Endothelial cell of umbilical vein (primary cell): ENCODE measurements at regions not wholly inside any gene's neighbourhood (a gene's known extent, or its start where the extent isn't known, plus 50 kb on each side); places are given as distances from the start of the nearest gene placed in this dataset.

ENCODE experiments used
- BruUV-seq: library from RNA; stranded (reverse); fragments of 400-500 nt; replicated peaks from 2 replicates; lab custom pipeline; 2021; lab: Mats Ljungman, UMichigan
- CTCF ChIA-PET: fragments of 300-600, 350-600 bp; sonication (Branson Sonifier 250); formaldehyde crosslinking; loops from one replicate; lab custom pipeline; 2021; ENCODE audit warnings: antibody characterized with exemption, inconsistent platforms; lab: Charles Lee
- POLR2A ChIA-PET: fragments of 300-600, 350-600 bp; sonication (Branson Sonifier 250); formaldehyde crosslinking; loops from one replicate; lab custom pipeline; 2021; ENCODE audit warnings: antibody characterized with exemption, inconsistent platforms; lab: Charles Lee
- DNase-seq: peaks from one replicate; pipeline ENCODE4 v3.0.0-alpha.2; 2011; ENCODE audit warnings: low read depth, low spot score
- FAIRE-seq: peaks from 2 replicates; lab custom pipeline; 2011; peaks lifted over from hg19 to GRCh38; lab: Jason Lieb, UNC
- H2AFZ ChIP-seq: 2 replicates; pipeline ENCODE4 v1.6.0; 2012; ENCODE audit warnings: low read depth, low read length, control low read depth, inconsistent platforms
- H3K27ac ChIP-seq: 2 replicates; pipeline ENCODE4 v1.5.1; 2011; ENCODE audit warnings: low read depth, mild to moderate bottlenecking, control low read depth, low read length, moderate library complexity; ENCODE audit not compliant: insufficient read depth
- H3K27me3 ChIP-seq, 2 experiments: 2 replicates each; pipeline versions ENCODE4 v1.6.0 to v1.6.1; 2011; ENCODE audit warnings: low read length in 2 of 2, mixed read lengths in 1 of 2; ENCODE audit not compliant: control insufficient read depth in 2 of 2, insufficient read depth in 2 of 2
- H3K36me3 ChIP-seq, 2 experiments: 2 replicates in 1 of 2; 3 replicates in 1 of 2; pipeline ENCODE4 v1.5.1; 2011; ENCODE audit warnings: low read length in 2 of 2, mild to moderate bottlenecking in 1 of 2, moderate library complexity in 1 of 2; ENCODE audit not compliant: control insufficient read depth in 2 of 2, insufficient read depth in 2 of 2; ENCODE audit errors: extremely low read depth in 1 of 2
- H3K4me1 ChIP-seq: 3 replicates; pipeline ENCODE4 v1.5.1; 2011; ENCODE audit warnings: mild to moderate bottlenecking, low read length; ENCODE audit not compliant: control insufficient read depth, insufficient read depth; ENCODE audit errors: extremely low read depth
- H3K4me2 ChIP-seq: 2 replicates; pipeline ENCODE4 v1.6.1; 2011; ENCODE audit warnings: low read length, control low read depth, mixed read lengths; ENCODE audit not compliant: insufficient read depth
- H3K4me3 ChIP-seq, 3 experiments: fragments of 200-600 bp in 1 of 3; sonication (generic), shearing (Covaris generic) in 1 of 3; replicated peaks in 1 of 3; 2 replicates each; pipeline ENCODE4 v1.5.1; 2011 to 2016; ENCODE audit warnings: control low read depth in 3 of 3, low read length in 3 of 3, mild to moderate bottlenecking in 2 of 3, inconsistent platforms in 1 of 3, low read depth in 1 of 3, moderate library complexity in 1 of 3; ENCODE audit not compliant: insufficient read depth in 1 of 3
- H3K79me2 ChIP-seq: 2 replicates; pipeline ENCODE4 v1.6.0; 2012; ENCODE audit warnings: low read length, inconsistent platforms; ENCODE audit not compliant: control insufficient read depth, insufficient read depth
- H3K9ac ChIP-seq: replicated peaks from 2 replicates; pipeline ENCODE3; 2011; ENCODE audit warnings: low read length, control low read depth; ENCODE audit not compliant: insufficient read depth; ENCODE audit errors: extremely low read depth
- H3K9me1 ChIP-seq: replicated peaks from 3 replicates; pipeline ENCODE4 v1.6.0; 2011; ENCODE audit warnings: mild to moderate bottlenecking, low read length; ENCODE audit not compliant: control insufficient read depth, insufficient read depth; ENCODE audit errors: extremely low read depth
- H3K9me3 ChIP-seq: replicated peaks from 2 replicates; pipeline ENCODE4 v1.5.1; 2012; ENCODE audit warnings: low read length, inconsistent platforms; ENCODE audit not compliant: control insufficient read depth, insufficient read depth
- H4K20me1 ChIP-seq: replicated peaks from 2 replicates; pipeline ENCODE3; 2011; ENCODE audit warnings: mild to moderate bottlenecking, low read length; ENCODE audit not compliant: control insufficient read depth, insufficient read depth; ENCODE audit errors: extremely low read depth
- EZH2 ChIP-seq: IDR thresholded peaks from 2 replicates; pipeline ENCODE4 v1.6.1; 2012; ENCODE audit warnings: borderline replicate concordance, low read depth, mild to moderate bottlenecking, moderate library complexity, low read length, inconsistent platforms; ENCODE audit not compliant: severe bottlenecking
- FOS ChIP-seq: IDR thresholded peaks from 2 replicates; pipeline ENCODE4 v1.6.1; 2011; ENCODE audit warnings: mild to moderate bottlenecking, low read length, moderate library complexity, borderline replicate concordance; ENCODE audit not compliant: insufficient read depth
- GATA2 ChIP-seq: IDR thresholded peaks from 2 replicates; pipeline ENCODE4 v1.7.0; 2011; ENCODE audit warnings: low read depth, mild to moderate bottlenecking, moderate library complexity, mixed read lengths, low read length; ENCODE audit not compliant: insufficient read length, insufficient read depth
- JUN ChIP-seq: IDR thresholded peaks from 2 replicates; pipeline ENCODE4 v1.6.1; 2011; ENCODE audit warnings: borderline replicate concordance, low read depth; ENCODE audit not compliant: insufficient read length, insufficient read depth
- MYC ChIP-seq: IDR thresholded peaks from one replicate; pipeline ENCODE4 v1.6.1; 2011; ENCODE audit warnings: mild to moderate bottlenecking, low read depth, low read length
- POLR2A ChIP-seq: IDR thresholded peaks from 2 replicates; pipeline ENCODE4 v1.6.1; 2012; ENCODE audit warnings: low read depth, mild to moderate bottlenecking, control low read depth, low read length
- POLR2AphosphoS5 ChIP-seq: IDR thresholded peaks from 2 replicates; pipeline ENCODE4 v1.6.1; 2012; ENCODE audit warnings: low read depth, mild to moderate bottlenecking, control low read depth, low read length, moderate library complexity; ENCODE audit not compliant: insufficient read depth
- dilution Hi-C: fragments of 300-500 bp; cut with MboI; formaldehyde crosslinking; loops from one replicate; pipeline ENCODE4 v1.15.0; 2019; ENCODE audit warnings: low sequenced_read_pairs; ENCODE audit not compliant: extremely low pct_ligation_motif_present
- intact Hi-C: fragments of 100-400 bp; cut with micrococcal nuclease; formaldehyde crosslinking; loops from one replicate; pipeline ENCODE4 v1.10.0; 2022
- TF ChIP-seq, protein P1 (sequence below): IDR thresholded peaks from 2 replicates; pipeline ENCODE4 v1.6.1; 2011; ENCODE audit not compliant: insufficient read depth, insufficient read length
- TF ChIP-seq, protein P2 (sequence below), 2 donors: IDR thresholded peaks; 1 replicate in 1 of 2; 2 replicates in 1 of 2; pipeline ENCODE4 v1.5.1; 2011; ENCODE audit warnings: low read length in 2 of 2, mild to moderate bottlenecking in 2 of 2, moderate library complexity in 2 of 2, control low read depth in 1 of 2, inconsistent platforms in 1 of 2, low read depth in 1 of 2; ENCODE audit not compliant: insufficient read depth in 1 of 2; ENCODE audit errors: extremely low read depth in 1 of 2

DNA sequence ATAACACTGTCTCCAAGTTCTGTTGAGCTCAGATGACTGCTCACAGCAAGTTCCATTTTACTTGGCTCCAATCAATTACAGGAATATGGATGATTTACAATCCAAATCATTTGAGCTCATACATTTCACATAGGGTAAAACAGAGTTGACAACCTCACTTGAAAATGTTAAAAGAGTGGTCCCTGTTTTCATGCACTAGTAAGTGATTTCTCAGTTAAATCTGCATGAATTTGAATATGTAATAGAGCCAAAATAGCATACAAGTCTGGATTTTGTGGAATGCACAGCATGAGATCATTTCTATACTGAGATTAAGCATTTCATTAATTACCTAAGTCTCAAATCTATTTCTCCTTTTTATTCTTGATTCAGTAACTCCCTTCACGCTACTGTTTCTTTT, 217.6 kb downstream of the SIM1 start:
- no peaks in the 10 kb centered on the region for H3K36me3 ChIP-seq
- H3K27ac ChIP-seq, result no peak overlapping the region
- H3K9me3 ChIP-seq, result no peaks in the 10 kb centered on the region
- H3K79me2 ChIP-seq, result no peaks in the 10 kb centered on the region
- H3K27me3 ChIP-seq, result no peaks in the 10 kb centered on the region
- no peak overlapping the region for H3K9ac ChIP-seq
- H3K4me1 ChIP-seq, result no peaks in the 10 kb centered on the region
- POLR2A ChIA-PET, result no interaction called here
- intact Hi-C loops (no loop called here), dilution Hi-C loops (no loop called here)
- DNase-seq (no peak), FAIRE-seq (peak; percentile 12)
- no peak overlapping the region for H3K4me3 ChIP-seq
- no peak overlapping the region for H2AFZ ChIP-seq
- no peak for TF ChIP-seq MYC
- TF ChIP-seq POLR2A, result no peak
- TF ChIP-seq, protein P1, sequence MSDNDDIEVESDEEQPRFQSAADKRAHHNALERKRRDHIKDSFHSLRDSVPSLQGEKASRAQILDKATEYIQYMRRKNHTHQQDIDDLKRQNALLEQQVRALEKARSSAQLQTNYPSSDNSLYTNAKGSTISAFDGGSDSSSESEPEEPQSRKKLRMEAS, result no peak
- TF ChIP-seq EZH2, result no peak
- TF ChIP-seq, protein P2, sequence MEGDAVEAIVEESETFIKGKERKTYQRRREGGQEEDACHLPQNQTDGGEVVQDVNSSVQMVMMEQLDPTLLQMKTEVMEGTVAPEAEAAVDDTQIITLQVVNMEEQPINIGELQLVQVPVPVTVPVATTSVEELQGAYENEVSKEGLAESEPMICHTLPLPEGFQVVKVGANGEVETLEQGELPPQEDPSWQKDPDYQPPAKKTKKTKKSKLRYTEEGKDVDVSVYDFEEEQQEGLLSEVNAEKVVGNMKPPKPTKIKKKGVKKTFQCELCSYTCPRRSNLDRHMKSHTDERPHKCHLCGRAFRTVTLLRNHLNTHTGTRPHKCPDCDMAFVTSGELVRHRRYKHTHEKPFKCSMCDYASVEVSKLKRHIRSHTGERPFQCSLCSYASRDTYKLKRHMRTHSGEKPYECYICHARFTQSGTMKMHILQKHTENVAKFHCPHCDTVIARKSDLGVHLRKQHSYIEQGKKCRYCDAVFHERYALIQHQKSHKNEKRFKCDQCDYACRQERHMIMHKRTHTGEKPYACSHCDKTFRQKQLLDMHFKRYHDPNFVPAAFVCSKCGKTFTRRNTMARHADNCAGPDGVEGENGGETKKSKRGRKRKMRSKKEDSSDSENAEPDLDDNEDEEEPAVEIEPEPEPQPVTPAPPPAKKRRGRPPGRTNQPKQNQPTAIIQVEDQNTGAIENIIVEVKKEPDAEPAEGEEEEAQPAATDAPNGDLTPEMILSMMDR (IDR thresholded peaks at IDR 0.05; ENCODE audit: extremely low read depth in 1 of 2, insufficient read depth in 1 of 2, low read depth in 1 of 2, low read length in 2 of 2), result no peak
- no peak for TF ChIP-seq POLR2AphosphoS5
- no peak for TF ChIP-seq JUN
- no peak for TF ChIP-seq FOS
- no peak for TF ChIP-seq GATA2
- H4K20me1 ChIP-seq, result no peaks in the 10 kb centered on the region
- CTCF ChIA-PET, result interaction anchor here (0.9 to 2.2 kb wide), 2 partner anchors 11 to 70 kb away, joined by 3 to 12 read pairs; no protein-coding TSS in a partner anchor
- H3K4me2 ChIP-seq, result no peak overlapping the region
- no TSS peak for BruUV-seq
- H3K9me1 ChIP-seq, result no peaks in the 10 kb centered on the region
